ENCODE measurements at regions not wholly inside any gene's neighbourhood (a gene's known extent, or its start where the extent isn't known, plus 50 kb on each side); places are given as distances from the start of the nearest gene placed in this dataset.

DNA sequence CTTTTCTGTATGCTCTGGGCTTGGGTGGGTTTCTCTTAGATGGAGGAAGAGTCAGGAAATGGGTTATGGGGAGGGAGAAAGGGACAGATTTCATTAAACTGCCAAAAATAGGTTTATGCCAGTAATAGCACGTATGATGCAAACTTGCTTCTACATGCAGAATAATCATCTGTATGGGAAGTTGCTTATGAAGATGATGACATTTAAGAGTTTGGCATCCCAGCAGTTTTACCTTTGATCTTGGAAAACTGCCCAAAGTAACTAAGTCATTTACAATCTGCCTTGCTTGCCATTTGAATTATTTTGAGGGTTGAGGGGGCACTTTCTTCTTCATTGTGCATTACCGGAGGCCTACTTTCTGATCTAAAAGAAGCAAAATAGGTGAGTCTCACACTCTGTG is 282.9 kb upstream of the ANKRD55 start:
- TF ChIP-seq, protein P1, sequence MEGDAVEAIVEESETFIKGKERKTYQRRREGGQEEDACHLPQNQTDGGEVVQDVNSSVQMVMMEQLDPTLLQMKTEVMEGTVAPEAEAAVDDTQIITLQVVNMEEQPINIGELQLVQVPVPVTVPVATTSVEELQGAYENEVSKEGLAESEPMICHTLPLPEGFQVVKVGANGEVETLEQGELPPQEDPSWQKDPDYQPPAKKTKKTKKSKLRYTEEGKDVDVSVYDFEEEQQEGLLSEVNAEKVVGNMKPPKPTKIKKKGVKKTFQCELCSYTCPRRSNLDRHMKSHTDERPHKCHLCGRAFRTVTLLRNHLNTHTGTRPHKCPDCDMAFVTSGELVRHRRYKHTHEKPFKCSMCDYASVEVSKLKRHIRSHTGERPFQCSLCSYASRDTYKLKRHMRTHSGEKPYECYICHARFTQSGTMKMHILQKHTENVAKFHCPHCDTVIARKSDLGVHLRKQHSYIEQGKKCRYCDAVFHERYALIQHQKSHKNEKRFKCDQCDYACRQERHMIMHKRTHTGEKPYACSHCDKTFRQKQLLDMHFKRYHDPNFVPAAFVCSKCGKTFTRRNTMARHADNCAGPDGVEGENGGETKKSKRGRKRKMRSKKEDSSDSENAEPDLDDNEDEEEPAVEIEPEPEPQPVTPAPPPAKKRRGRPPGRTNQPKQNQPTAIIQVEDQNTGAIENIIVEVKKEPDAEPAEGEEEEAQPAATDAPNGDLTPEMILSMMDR (IDR thresholded peaks at IDR 0.05), result no peak
- TF ChIP-seq POLR2A (IDR thresholded peaks at IDR 0.05), result no peak

All from testis (tissue), 2 donors.